ENCODE measurements at regions not wholly inside any gene's neighbourhood (a gene's known extent, or its start where the extent isn't known, plus 50 kb on each side); places are given as distances from the start of the nearest gene placed in this dataset.

DNA sequence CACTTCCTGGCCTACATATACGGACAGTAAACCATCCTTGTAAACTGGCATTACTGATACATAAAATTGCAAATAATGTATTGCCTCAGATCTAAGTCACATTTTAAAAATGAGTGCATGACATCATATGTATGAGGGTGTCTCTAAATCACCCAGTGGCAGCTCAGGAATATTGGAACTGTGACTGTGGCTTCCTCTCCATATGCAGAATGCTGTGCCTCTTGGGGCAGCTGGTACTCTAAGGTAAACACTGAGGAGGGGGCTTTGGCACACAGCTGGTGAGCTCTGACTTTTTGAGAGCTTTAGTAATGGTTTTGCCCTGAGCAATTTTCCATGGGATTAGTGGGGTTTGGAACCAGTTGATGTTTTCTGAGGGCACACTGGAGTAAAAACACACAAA is 263.7 kb downstream of the BMP4 start:
- no peak for TF ChIP-seq EZH2phosphoT487 (conservative IDR thresholded peaks at IDR 0.05; ENCODE audit: low read length)
- TF ChIP-seq, protein P1, sequence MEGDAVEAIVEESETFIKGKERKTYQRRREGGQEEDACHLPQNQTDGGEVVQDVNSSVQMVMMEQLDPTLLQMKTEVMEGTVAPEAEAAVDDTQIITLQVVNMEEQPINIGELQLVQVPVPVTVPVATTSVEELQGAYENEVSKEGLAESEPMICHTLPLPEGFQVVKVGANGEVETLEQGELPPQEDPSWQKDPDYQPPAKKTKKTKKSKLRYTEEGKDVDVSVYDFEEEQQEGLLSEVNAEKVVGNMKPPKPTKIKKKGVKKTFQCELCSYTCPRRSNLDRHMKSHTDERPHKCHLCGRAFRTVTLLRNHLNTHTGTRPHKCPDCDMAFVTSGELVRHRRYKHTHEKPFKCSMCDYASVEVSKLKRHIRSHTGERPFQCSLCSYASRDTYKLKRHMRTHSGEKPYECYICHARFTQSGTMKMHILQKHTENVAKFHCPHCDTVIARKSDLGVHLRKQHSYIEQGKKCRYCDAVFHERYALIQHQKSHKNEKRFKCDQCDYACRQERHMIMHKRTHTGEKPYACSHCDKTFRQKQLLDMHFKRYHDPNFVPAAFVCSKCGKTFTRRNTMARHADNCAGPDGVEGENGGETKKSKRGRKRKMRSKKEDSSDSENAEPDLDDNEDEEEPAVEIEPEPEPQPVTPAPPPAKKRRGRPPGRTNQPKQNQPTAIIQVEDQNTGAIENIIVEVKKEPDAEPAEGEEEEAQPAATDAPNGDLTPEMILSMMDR (IDR thresholded peaks at IDR 0.05; ENCODE audit: insufficient read depth, low read length, poor library complexity, severe bottlenecking) = no peak

DNA sequence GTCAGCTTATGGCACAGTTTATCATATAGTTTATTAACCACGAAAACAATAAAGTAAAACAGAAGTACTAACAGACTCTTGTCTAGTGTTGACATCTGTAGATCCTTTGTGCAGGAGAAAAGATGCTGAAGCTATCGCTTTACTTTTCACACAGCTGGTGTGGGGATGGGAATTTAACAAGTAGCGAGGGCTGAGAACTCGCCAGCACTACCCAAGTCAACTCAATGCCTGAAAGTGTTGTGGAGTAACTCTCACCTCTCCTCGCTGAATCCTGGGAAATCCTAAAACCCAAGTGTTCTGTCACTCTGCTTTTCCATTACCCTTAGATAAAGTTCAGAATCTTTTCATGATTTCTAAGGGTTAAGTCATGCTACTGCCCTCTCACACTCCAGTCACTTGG is 264.2 kb downstream of the BMP4 start:
- Histone ChIP-seq H3K27ac (ENCODE audit: low read depth, low read length) (no peak overlapping the region), H3K9me3 (ENCODE audit: insufficient read depth, low read length) (no peaks in the 10 kb centered on the region), H3F3A (ENCODE audit: insufficient read depth) (no peaks in the 10 kb centered on the region), H2AFZ (ENCODE audit: low read depth, low read length, severe bottlenecking) (no peak overlapping the region), H3K4me2 (ENCODE audit: low read depth, low read length, poor library complexity, severe bottlenecking) (no peak overlapping the region), H3K36me3 (ENCODE audit: low read length) (no peaks in the 10 kb centered on the region), H3K4me3 (ENCODE audit: insufficient read depth, low read length, poor library complexity, severe bottlenecking) (no peak overlapping the region), H3K27me3 (ENCODE audit: low read length) (no peaks in the 10 kb centered on the region), H3K9me2 (replicated peaks; ENCODE audit: insufficient read depth, low read length) (no peaks in the 10 kb centered on the region), H4K20me1 (ENCODE audit: low read depth, low read length) (no peaks in the 10 kb centered on the region), H3K9ac (ENCODE audit: low read length) (no peak overlapping the region), H3K79me2 (ENCODE audit: insufficient read depth, low read length) (no peaks in the 10 kb centered on the region)
- no peak for TF ChIP-seq EZH2phosphoT487 (conservative IDR thresholded peaks at IDR 0.05; ENCODE audit: low read length)
- TF ChIP-seq, protein P1 (IDR thresholded peaks at IDR 0.05; ENCODE audit: insufficient read depth, low read length, poor library complexity, severe bottlenecking) = no peak

More for the DNA sequence above, 263.7 kb downstream of the BMP4 start:
- no peaks in the 10 kb centered on the region for H4K20me1 ChIP-seq (ENCODE audit: low read depth, low read length)
- H3F3A ChIP-seq (ENCODE audit: insufficient read depth) = no peaks in the 10 kb centered on the region
- no peaks in the 10 kb centered on the region for H3K9me3 ChIP-seq (ENCODE audit: insufficient read depth, low read length)
- H3K9ac ChIP-seq (ENCODE audit: low read length) = no peak overlapping the region
- no peaks in the 10 kb centered on the region for H3K79me2 ChIP-seq (ENCODE audit: insufficient read depth, low read length)
- H3K4me3 ChIP-seq (ENCODE audit: insufficient read depth, low read length, poor library complexity, severe bottlenecking) = no peak overlapping the region
- H3K36me3 ChIP-seq (ENCODE audit: low read length) = no peaks in the 10 kb centered on the region
- no peak overlapping the region for H2AFZ ChIP-seq (ENCODE audit: low read depth, low read length, severe bottlenecking)
- H3K27ac ChIP-seq (ENCODE audit: low read depth, low read length) = no peak overlapping the region
- no peak overlapping the region for H3K4me2 ChIP-seq (ENCODE audit: low read depth, low read length, poor library complexity, severe bottlenecking)
- no peaks in the 10 kb centered on the region for H3K9me2 ChIP-seq (replicated peaks; ENCODE audit: insufficient read depth, low read length)
- H3K27me3 ChIP-seq (ENCODE audit: low read length) = no peaks in the 10 kb centered on the region

DNA sequence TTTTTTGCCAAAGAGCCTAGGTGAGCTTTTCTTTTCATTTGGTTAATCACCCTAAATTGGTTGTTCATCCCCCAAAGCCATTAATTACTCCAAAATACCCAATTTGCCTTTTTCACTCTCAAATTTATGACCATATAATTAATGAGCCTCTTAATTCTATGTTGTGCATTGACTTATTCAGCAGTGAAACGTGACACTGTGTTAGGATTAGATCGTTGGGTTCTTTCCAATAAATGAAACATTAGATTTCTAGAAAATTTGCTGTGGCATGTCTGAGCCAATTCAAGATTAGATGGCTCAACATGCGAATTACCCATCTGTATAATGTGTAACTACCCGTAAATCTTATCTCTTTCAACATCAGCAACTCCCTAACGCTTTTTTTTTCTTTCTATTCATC is 273.4 kb downstream of the BMP4 start:
- Histone ChIP-seq H3K27me3 (ENCODE audit: low read length) (no peaks in the 10 kb centered on the region), H3K9me2 (replicated peaks; ENCODE audit: insufficient read depth, low read length) (no peaks in the 10 kb centered on the region), H3K4me2 (ENCODE audit: low read depth, low read length, poor library complexity, severe bottlenecking) (no peak overlapping the region), H3K36me3 (ENCODE audit: low read length) (no peaks in the 10 kb centered on the region), H3K4me3 (ENCODE audit: insufficient read depth, low read length, poor library complexity, severe bottlenecking) (no peak overlapping the region), H2AFZ (ENCODE audit: low read depth, low read length, severe bottlenecking) (no peak overlapping the region), H3K9me3 (ENCODE audit: insufficient read depth, low read length) (no peaks in the 10 kb centered on the region), H4K20me1 (ENCODE audit: low read depth, low read length) (no peaks in the 10 kb centered on the region), H3F3A (ENCODE audit: insufficient read depth) (no peaks in the 10 kb centered on the region), H3K9ac (ENCODE audit: low read length) (no peak overlapping the region), H3K79me2 (ENCODE audit: insufficient read depth, low read length) (no peaks in the 10 kb centered on the region), H3K27ac (ENCODE audit: low read depth, low read length) (no peak overlapping the region)
- TF ChIP-seq EZH2phosphoT487 (conservative IDR thresholded peaks at IDR 0.05; ENCODE audit: low read length) = no peak
- TF ChIP-seq, protein P1 (IDR thresholded peaks at IDR 0.05; ENCODE audit: insufficient read depth, low read length, poor library complexity, severe bottlenecking) = no peak

All from SU-DHL-6 (cell line).